Nephron progenitor cell (in vitro differentiated cells): ENCODE measurements at regions not wholly inside any gene's neighbourhood (a gene's known extent, or its start where the extent isn't known, plus 50 kb on each side); places are given as distances from the start of the nearest gene placed in this dataset.

Experiments used
- DNase-seq: peaks from one replicate; pipeline ENCODE4 v3.0.0; 2021
- H3K27ac Mint-ChIP-seq: 2 replicates; pipeline ENCODE4 v1.8.0; 2021; ENCODE audit warnings: mild to moderate bottlenecking, moderate library complexity, mixed read lengths
- H3K27me3 Mint-ChIP-seq: 2 replicates; pipeline ENCODE4 v1.8.0; 2021; ENCODE audit warnings: mild to moderate bottlenecking, low read depth, mixed read lengths; ENCODE audit not compliant: poor library complexity
- H3K36me3 Mint-ChIP-seq: 2 replicates; pipeline ENCODE4 v1.8.0; 2021; ENCODE audit warnings: low read depth, mixed read lengths
- H3K4me1 Mint-ChIP-seq: 2 replicates; pipeline ENCODE4 v1.8.0; 2021; ENCODE audit warnings: mixed read lengths
- H3K4me3 Mint-ChIP-seq: 2 replicates; pipeline ENCODE4 v1.8.0; 2021; ENCODE audit warnings: mild to moderate bottlenecking, moderate library complexity, mixed read lengths
- H3K9me3 Mint-ChIP-seq: 2 replicates; pipeline ENCODE4 v1.8.0; 2021; ENCODE audit warnings: mild to moderate bottlenecking, moderate library complexity, mixed read lengths
- TF ChIP-seq, protein P1 (sequence below): fragments of 200-600 bp; sonication (generic); IDR thresholded peaks from 2 replicates; pipeline ENCODE4 v1.5.0; 2021; ENCODE audit warnings: antibody characterized with exemption

DNA sequence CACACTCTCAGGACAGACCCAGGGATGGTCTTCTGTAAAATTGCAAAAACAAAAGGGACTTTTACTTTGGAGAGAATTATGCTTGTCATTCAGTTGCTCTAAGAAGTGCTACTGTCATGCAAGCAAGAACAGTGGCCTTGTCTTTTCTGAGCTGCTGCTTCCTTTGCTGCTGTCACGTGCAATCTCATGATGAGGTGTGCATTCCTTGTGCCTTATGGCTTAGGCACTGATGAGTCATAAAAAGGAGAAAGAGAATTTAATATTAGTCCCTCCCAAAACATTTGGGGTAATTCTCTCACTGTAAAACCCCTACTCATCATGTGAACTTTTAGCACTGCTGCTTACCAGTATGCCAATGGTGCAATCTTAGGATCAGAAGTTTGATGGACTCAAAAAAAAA lies 2051.3 kb downstream of the TP53TG3F start:
- H3K36me3 Mint-ChIP-seq: no peaks in the 10 kb centered on the region
- H3K4me3 Mint-ChIP-seq: no peak overlapping the region
- peaks cover 79% of the 10 kb centered on the region for H3K9me3 Mint-ChIP-seq
- H3K27ac Mint-ChIP-seq: no peak overlapping the region
- H3K4me1 Mint-ChIP-seq: no peaks in the 10 kb centered on the region
- H3K27me3 Mint-ChIP-seq: no peaks in the 10 kb centered on the region
- no peak for DNase-seq
- TF ChIP-seq, protein P1, sequence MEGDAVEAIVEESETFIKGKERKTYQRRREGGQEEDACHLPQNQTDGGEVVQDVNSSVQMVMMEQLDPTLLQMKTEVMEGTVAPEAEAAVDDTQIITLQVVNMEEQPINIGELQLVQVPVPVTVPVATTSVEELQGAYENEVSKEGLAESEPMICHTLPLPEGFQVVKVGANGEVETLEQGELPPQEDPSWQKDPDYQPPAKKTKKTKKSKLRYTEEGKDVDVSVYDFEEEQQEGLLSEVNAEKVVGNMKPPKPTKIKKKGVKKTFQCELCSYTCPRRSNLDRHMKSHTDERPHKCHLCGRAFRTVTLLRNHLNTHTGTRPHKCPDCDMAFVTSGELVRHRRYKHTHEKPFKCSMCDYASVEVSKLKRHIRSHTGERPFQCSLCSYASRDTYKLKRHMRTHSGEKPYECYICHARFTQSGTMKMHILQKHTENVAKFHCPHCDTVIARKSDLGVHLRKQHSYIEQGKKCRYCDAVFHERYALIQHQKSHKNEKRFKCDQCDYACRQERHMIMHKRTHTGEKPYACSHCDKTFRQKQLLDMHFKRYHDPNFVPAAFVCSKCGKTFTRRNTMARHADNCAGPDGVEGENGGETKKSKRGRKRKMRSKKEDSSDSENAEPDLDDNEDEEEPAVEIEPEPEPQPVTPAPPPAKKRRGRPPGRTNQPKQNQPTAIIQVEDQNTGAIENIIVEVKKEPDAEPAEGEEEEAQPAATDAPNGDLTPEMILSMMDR: no peak

- DNase-seq: no peak
- Mint-ChIP-seq H3K36me3 (no peaks in the 10 kb centered on the region), H3K4me3 (no peak overlapping the region), H3K9me3 (peaks cover 80% of the 10 kb centered on the region), H3K4me1 (no peaks in the 10 kb centered on the region), H3K27ac (no peak overlapping the region), H3K27me3 (no peaks in the 10 kb centered on the region)
- TF ChIP-seq, protein P1: no peak
Measured at GRCh38 chr16:35516551-35516950, 2057.1 kb downstream of the TP53TG3F start.

DNA sequence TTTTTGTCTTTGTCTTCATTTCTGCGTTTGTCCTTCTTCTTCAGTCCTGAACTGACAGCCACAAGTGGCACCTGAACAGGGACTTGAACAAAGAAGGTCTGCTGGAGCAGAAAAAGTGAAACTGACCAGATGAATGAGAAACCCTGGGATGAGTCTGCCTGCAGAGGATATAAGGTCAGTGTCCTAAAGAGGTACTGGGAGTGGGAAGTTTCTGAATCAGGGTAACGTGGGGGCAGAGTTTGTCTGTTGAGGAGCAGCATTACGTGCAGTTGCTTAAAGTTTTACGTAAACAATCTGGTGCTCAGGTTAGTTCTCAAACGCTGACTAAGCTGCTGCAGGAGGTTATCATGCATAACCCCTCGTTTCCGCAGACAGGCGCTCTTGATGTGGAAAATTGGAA lies 2057.6 kb downstream of the TP53TG3F start:
- TF ChIP-seq, protein P1: no peak
- no peaks in the 10 kb centered on the region for H3K27me3 Mint-ChIP-seq
- no peak overlapping the region for H3K4me3 Mint-ChIP-seq
- no peaks in the 10 kb centered on the region for H3K4me1 Mint-ChIP-seq
- no peak overlapping the region for H3K27ac Mint-ChIP-seq
- peaks cover 81% of the 10 kb centered on the region for H3K9me3 Mint-ChIP-seq
- no peak for DNase-seq
- no peaks in the 10 kb centered on the region for H3K36me3 Mint-ChIP-seq

- Mint-ChIP-seq H3K9me3 (peaks cover 77% of the 10 kb centered on the region), H3K27me3 (no peaks in the 10 kb centered on the region), H3K36me3 (no peaks in the 10 kb centered on the region), H3K27ac (no peak overlapping the region), H3K4me1 (no peaks in the 10 kb centered on the region), H3K4me3 (no peak overlapping the region)
- TF ChIP-seq, protein P1: no peak
- DNase-seq: no peak
Measured at GRCh38 chr16:35523991-35524390, 2064.6 kb downstream of the TP53TG3F start.

GRCh38 chr16:35525979-35526590 lies 2066.7 kb downstream of the TP53TG3F start:
- no peaks in the 10 kb centered on the region for H3K27me3 Mint-ChIP-seq

GRCh38 chr16:35532576-35532975 lies 2073.2 kb downstream of the TP53TG3F start:
- H3K36me3 Mint-ChIP-seq: peaks cover 4% of the 10 kb centered on the region
- H3K4me1 Mint-ChIP-seq: no peaks in the 10 kb centered on the region
- H3K9me3 Mint-ChIP-seq: peaks cover 68% of the 10 kb centered on the region
- TF ChIP-seq, protein P1: no peak
- H3K27ac Mint-ChIP-seq: no peak overlapping the region
- no peak for DNase-seq
- H3K27me3 Mint-ChIP-seq: peaks cover 2% of the 10 kb centered on the region
- no peak overlapping the region for H3K4me3 Mint-ChIP-seq

More at GRCh38 chr16:35525979-35526590, 2066.7 kb downstream of the TP53TG3F start:
- peaks cover 84% of the 10 kb centered on the region for H3K9me3 Mint-ChIP-seq
- TF ChIP-seq, protein P1: no peak
- H3K4me1 Mint-ChIP-seq: no peaks in the 10 kb centered on the region
- DNase-seq: no peak
- no peak overlapping the region for H3K27ac Mint-ChIP-seq
- no peaks in the 10 kb centered on the region for H3K36me3 Mint-ChIP-seq
- H3K4me3 Mint-ChIP-seq: no peak overlapping the region
